Esophagus squamous epithelium (tissue), 5 donors: ENCODE measurements at regions not wholly inside any gene's neighbourhood (a gene's known extent, or its start where the extent isn't known, plus 50 kb on each side); places are given as distances from the start of the nearest gene placed in this dataset.

Experiments used
- DNase-seq: peaks from one replicate; lab custom pipeline; 2025; lab: John Stamatoyannopoulos, UW
- H3K27ac ChIP-seq, 4 donors: fragments of 200-600 bp; sonication (generic); one replicate each; pipeline ENCODE4 v1.5.1; 2016 to 2019; ENCODE audit warnings: mild to moderate bottlenecking in 1 of 4
- H3K27me3 ChIP-seq, 4 donors: fragments of 200-600 bp; sonication (generic); 1 replicate in 3 of 4; 2 replicates in 1 of 4; pipeline versions ENCODE4 v1.5.1 to v1.6.0; 2017 to 2021; ENCODE audit warnings: antibody characterized with exemption in 1 of 4
- H3K36me3 ChIP-seq, 3 donors: fragments of 200-600 bp; sonication (generic); one replicate each; pipeline ENCODE4 v1.5.1; 2016 to 2019
- H3K4me1 ChIP-seq, 3 donors: fragments of 200-600 bp; sonication (generic); one replicate each; pipeline ENCODE4 v1.5.1; 2017 to 2019
- H3K4me3 ChIP-seq, 4 donors: fragments of 200-600 bp; sonication (generic); 1 replicate in 3 of 4; 2 replicates in 1 of 4; pipeline ENCODE4 v1.5.1; 2016 to 2019; ENCODE audit warnings: mild to moderate bottlenecking in 2 of 4, moderate library complexity in 1 of 4
- H3K9me3 ChIP-seq, 3 donors: fragments of 200-600 bp; sonication (generic); one replicate each; pipeline ENCODE4 v1.5.1; 2016 to 2019
- POLR2A ChIP-seq, 4 donors: fragments of 450-650 bp; IDR thresholded peaks; one replicate each; pipeline ENCODE4 v1.6.1; 2017; ENCODE audit warnings: antibody characterized with exemption in 4 of 4, mild to moderate bottlenecking in 4 of 4, moderate library complexity in 3 of 4
- WGBS, 2 donors: methylation state at CpG; one replicate each; pipeline ENCODE4 v1.1.5; 2018; 5-methylcytosine and 5-hydroxymethylcytosine counted together
- intact Hi-C: fragments of 100-400 bp; cut with DNase I; formaldehyde crosslinking; loops from one replicate; pipeline ENCODE4 v1.15.0; 2022
- TF ChIP-seq, protein P1 (sequence below), 6 experiments: fragments of 450-650 bp in 4 of 6; fragments of 200-600 bp in 2 of 6; sonication (generic) in 2 of 6; IDR thresholded peaks; one replicate each; pipeline ENCODE4 v1.5.1; 2016 to 2019; ENCODE audit warnings: antibody characterized with exemption in 6 of 6, mild to moderate bottlenecking in 4 of 6, moderate library complexity in 4 of 6
- donor health status: DM: yes; HTN: yes; CAD: no.

DNA sequence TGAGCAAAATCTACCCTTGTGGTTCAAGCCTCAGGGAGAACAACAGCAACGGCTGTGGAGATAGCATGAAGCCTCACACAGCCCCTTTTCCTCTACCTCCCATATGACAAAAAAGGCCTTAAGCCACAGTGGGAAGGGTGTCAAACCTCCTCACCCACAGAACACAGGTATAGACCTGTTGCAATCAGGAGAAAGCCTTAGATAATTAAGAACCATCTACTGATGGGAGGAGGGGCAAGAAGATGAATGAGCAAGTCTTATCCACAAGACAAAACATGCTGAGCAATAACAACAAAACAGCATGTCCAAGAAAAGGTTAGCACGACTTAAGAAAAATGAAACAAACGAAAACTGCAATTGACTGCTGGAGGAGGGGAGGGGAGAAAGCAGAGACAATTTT lies 272.9 kb upstream of the BCHE start:
- Histone ChIP-seq H3K9me3 (no peaks in the 10 kb centered on the region), H3K4me1 (peaks cover 0 to 9% (median 0%) of the 10 kb centered on the region in 3 donors), H3K36me3 (no peaks in the 10 kb centered on the region), H3K4me3 (no peak overlapping the region), H3K27me3 (no peaks in the 10 kb centered on the region), H3K27ac (no peak overlapping the region)
- DNase-seq, result no peak
- intact Hi-C loops, result no loop called here
- no peak for TF ChIP-seq POLR2A (IDR thresholded peaks at IDR 0.05)
- TF ChIP-seq, protein P1, sequence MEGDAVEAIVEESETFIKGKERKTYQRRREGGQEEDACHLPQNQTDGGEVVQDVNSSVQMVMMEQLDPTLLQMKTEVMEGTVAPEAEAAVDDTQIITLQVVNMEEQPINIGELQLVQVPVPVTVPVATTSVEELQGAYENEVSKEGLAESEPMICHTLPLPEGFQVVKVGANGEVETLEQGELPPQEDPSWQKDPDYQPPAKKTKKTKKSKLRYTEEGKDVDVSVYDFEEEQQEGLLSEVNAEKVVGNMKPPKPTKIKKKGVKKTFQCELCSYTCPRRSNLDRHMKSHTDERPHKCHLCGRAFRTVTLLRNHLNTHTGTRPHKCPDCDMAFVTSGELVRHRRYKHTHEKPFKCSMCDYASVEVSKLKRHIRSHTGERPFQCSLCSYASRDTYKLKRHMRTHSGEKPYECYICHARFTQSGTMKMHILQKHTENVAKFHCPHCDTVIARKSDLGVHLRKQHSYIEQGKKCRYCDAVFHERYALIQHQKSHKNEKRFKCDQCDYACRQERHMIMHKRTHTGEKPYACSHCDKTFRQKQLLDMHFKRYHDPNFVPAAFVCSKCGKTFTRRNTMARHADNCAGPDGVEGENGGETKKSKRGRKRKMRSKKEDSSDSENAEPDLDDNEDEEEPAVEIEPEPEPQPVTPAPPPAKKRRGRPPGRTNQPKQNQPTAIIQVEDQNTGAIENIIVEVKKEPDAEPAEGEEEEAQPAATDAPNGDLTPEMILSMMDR (IDR thresholded peaks at IDR 0.05), result no peak
- 18 to 40% methylated on average over 3 of the region's 3 CpGs for WGBS, 2 donors

- Histone ChIP-seq H3K4me3 (no peak overlapping the region), H3K36me3 (no peaks in the 10 kb centered on the region), H3K9me3 (no peaks in the 10 kb centered on the region), H3K27me3 (no peaks in the 10 kb centered on the region), H3K27ac (no peak overlapping the region), H3K4me1 (peaks cover 0 to 2% (median 0%) of the 10 kb centered on the region in 3 donors)
- no peak for DNase-seq
- no peak for TF ChIP-seq POLR2A (IDR thresholded peaks at IDR 0.05)
- TF ChIP-seq, protein P1 (IDR thresholded peaks at IDR 0.05), result no peak
- intact Hi-C loops, result no loop called here
These were observed 267.7 kb upstream of the BCHE start for GRCh38 chr3:166104938-166105337.

DNA sequence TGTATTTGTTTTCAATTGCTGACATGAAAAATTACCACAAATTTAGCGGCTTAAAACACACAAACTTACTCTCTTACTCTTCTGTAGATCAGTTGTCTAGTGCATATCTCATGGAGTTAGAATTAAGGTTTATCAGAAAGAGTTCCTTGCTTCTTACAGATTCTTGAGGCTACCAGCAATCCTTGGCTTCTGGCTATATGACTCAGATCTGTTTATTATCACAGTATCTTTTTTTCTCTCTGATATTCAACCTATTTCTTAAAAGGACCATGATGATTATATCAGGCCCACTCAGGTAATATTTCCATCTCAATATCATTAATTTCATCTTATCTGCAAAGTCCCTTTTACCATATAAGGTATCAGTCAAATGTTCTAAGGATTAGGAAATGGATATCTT lies 263.5 kb upstream of the BCHE start:
- 79 to 89% methylated on average over 1 of the region's 1 CpG for WGBS, 2 donors
- Histone ChIP-seq H3K27ac (no peak overlapping the region), H3K4me3 (no peak overlapping the region), H3K4me1 (no peaks in the 10 kb centered on the region), H3K36me3 (no peaks in the 10 kb centered on the region), H3K9me3 (no peaks in the 10 kb centered on the region), H3K27me3 (no peaks in the 10 kb centered on the region)
- no peak for DNase-seq
- no peak for TF ChIP-seq POLR2A (IDR thresholded peaks at IDR 0.05)
- TF ChIP-seq, protein P1 (IDR thresholded peaks at IDR 0.05), result no peak
- intact Hi-C loops, result no loop called here

DNA sequence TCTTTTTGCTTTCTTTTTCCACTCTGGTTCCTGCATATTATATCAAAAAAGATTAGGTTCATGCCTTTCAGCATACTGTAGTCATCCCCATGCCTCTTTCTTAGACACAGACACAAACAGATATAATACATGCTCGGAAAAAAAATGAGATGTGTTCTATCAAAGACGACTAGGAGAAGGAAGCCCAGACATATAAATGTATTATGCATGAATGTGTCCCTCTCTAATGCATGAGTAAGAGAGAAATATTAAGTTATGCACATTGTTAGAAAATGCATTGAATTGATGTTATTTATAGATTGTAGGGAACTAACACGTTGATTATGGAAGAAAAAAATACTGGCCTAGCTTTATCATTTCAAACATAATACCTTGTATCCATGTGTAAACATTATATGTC lies 252.4 kb upstream of the BCHE start:
- no peak overlapping the region for H3K27ac ChIP-seq
- intact Hi-C loops, result no loop called here
- H3K27me3 ChIP-seq, result no peaks in the 10 kb centered on the region
- WGBS, 2 donors, result 69 to 70% methylated on average over 3 of the region's 3 CpGs
- H3K4me3 ChIP-seq, result no peak overlapping the region
- DNase-seq, result no peak
- no peaks in the 10 kb centered on the region for H3K4me1 ChIP-seq
- TF ChIP-seq, protein P1 (IDR thresholded peaks at IDR 0.05), result no peak
- no peak for TF ChIP-seq POLR2A (IDR thresholded peaks at IDR 0.05)
- no peaks in the 10 kb centered on the region for H3K9me3 ChIP-seq
- H3K36me3 ChIP-seq, result no peaks in the 10 kb centered on the region

- no peak for TF ChIP-seq POLR2A (IDR thresholded peaks at IDR 0.05)
- TF ChIP-seq, protein P1 (IDR thresholded peaks at IDR 0.05), result no peak
- intact Hi-C loops, result no loop called here
- no peaks in the 10 kb centered on the region for H3K4me1 ChIP-seq
These were observed 248.1 kb upstream of the BCHE start for GRCh38 chr3:166085164-166085856.

More at GRCh38 chr3:166085164-166085856, 248.1 kb upstream of the BCHE start:
- Histone ChIP-seq H3K36me3 (no peaks in the 10 kb centered on the region), H3K9me3 (no peaks in the 10 kb centered on the region), H3K4me3 (no peak overlapping the region), H3K27ac (no peak overlapping the region), H3K27me3 (no peaks in the 10 kb centered on the region)
- DNase-seq, result no peak
- 65 to 66% methylated on average over 4 of the region's 4 CpGs for WGBS, 2 donors
